ENCODE measurements at regions not wholly inside any gene's neighbourhood (a gene's known extent, or its start where the extent isn't known, plus 50 kb on each side); places are given as distances from the start of the nearest gene placed in this dataset.

- DNase-seq, result no peak
Measured at GRCh38 chr2:234673961-234674759, 177.3 kb upstream of the ARL4C start.

- DNase-seq, result no peak
Measured at GRCh38 chr2:234673501-234673900, 176.6 kb upstream of the ARL4C start.

GRCh38 chr2:234672498-234673150, 175.7 kb upstream of the ARL4C start:
- DNase-seq, result no peak

GRCh38 chr2:234671716-234672115, 174.8 kb upstream of the ARL4C start:
- DNase-seq, result no peak

- DNase-seq, result no peak
Measured at GRCh38 chr2:234671231-234671630, 174.3 kb upstream of the ARL4C start.

- no peak for DNase-seq
Measured at GRCh38 chr2:234670806-234671205, 173.9 kb upstream of the ARL4C start.

GRCh38 chr2:234670052-234670451, 173.2 kb upstream of the ARL4C start:
- DNase-seq, result no peak

GRCh38 chr2:234669621-234670020, 172.7 kb upstream of the ARL4C start:
- no peak for DNase-seq

GRCh38 chr2:234669001-234669400, 172.1 kb upstream of the ARL4C start:
- no peak for DNase-seq

- DNase-seq, result no peak
Measured at GRCh38 chr2:234666911-234667310, 170.0 kb upstream of the ARL4C start.

- no peak for DNase-seq
Measured at GRCh38 chr2:234665304-234665703, 168.4 kb upstream of the ARL4C start.

GRCh38 chr2:234661849-234662248, 165.0 kb upstream of the ARL4C start:
- no peak for DNase-seq

- DNase-seq, result peak; percentile 64
Measured at GRCh38 chr2:234661175-234661574, 164.3 kb upstream of the ARL4C start.

- DNase-seq, result no peak
Measured at GRCh38 chr2:234655706-234656105, 158.8 kb upstream of the ARL4C start.

- DNase-seq, result no peak
Measured at GRCh38 chr2:234650911-234651310, 154.0 kb upstream of the ARL4C start.

GRCh38 chr2:234649951-234650350, 153.1 kb upstream of the ARL4C start:
- DNase-seq, result no peak

- DNase-seq, result no peak
Measured at GRCh38 chr2:234643407-234643806, 146.5 kb upstream of the ARL4C start.

- DNase-seq, result no peak
Measured at GRCh38 chr2:234641086-234641485, 144.2 kb upstream of the ARL4C start.

GRCh38 chr2:234640657-234641056, 143.8 kb upstream of the ARL4C start:
- DNase-seq, result no peak

- no peak for DNase-seq
Measured at GRCh38 chr2:234638966-234639365, 142.1 kb upstream of the ARL4C start.

GRCh38 chr2:234635284-234635683, 138.4 kb upstream of the ARL4C start:
- no peak for DNase-seq

GRCh38 chr2:234633581-234634230, 136.8 kb upstream of the ARL4C start:
- DNase-seq, result no peak

GRCh38 chr2:234632527-234633391, 135.9 kb upstream of the ARL4C start:
- peak; percentile 67 for DNase-seq

All from eye (tissue), 1 donor.